HepG2 (cell line): ENCODE measurements at regions not wholly inside any gene's neighbourhood (a gene's known extent, or its start where the extent isn't known, plus 50 kb on each side); places are given as distances from the start of the nearest gene placed in this dataset.

ENCODE experiments used
- ATAC-seq: fragments of 200-7000 bp; cut with Tn5 transposase; 3 replicates; pipeline ENCODE4 v1.9.1; 2020; ENCODE audit warnings: mild to moderate bottlenecking, moderate library complexity
- BruUV-seq: library from RNA; stranded (reverse); fragments of 400-500 nt; replicated peaks from 2 replicates; lab custom pipeline; 2021; lab: Mats Ljungman, UMichigan
- CTCF ChIA-PET: fragments of 300-600 bp; formaldehyde crosslinking; extraction: SDS; loops from one replicate; lab custom pipeline; 2021; ENCODE audit warnings: low total read pairs, inconsistent platforms, low intra/inter-chr PET ratio; lab: Yijun Ruan, JAX
- POLR2A ChIA-PET: fragments of 350-600 bp; sonication (Branson Sonifier 250); formaldehyde crosslinking; loops from one replicate; lab custom pipeline; 2020; ENCODE audit warnings: antibody characterized with exemption, inconsistent platforms; lab: Yijun Ruan, JAX
- DNase-seq: peaks from one replicate; pipeline ENCODE4 v3.0.0-alpha.2; 2015; ENCODE audit warnings: low spot score
- FAIRE-seq: peaks from 3 replicates; lab custom pipeline; 2011; peaks lifted over from hg19 to GRCh38; lab: Jason Lieb, UNC
- H2AFZ ChIP-seq: one replicate; pipeline ENCODE4 v1.6.1; 2011; ENCODE audit warnings: low read length, inconsistent platforms
- H3K27ac ChIP-seq: fragments of 300-600 bp; 3 replicates; pipeline ENCODE4 v1.8.0; 2011; ENCODE audit warnings: mixed run types, mild to moderate bottlenecking, mixed read lengths, low read length, inconsistent platforms; ENCODE audit not compliant: insufficient read depth; ENCODE audit errors: extremely low read length
- H3K27me3 ChIP-seq, 2 experiments: fragments of 200-600 bp in 1 of 2; 2 replicates in 1 of 2; 3 replicates in 1 of 2; pipeline versions ENCODE4 v1.6.0 to v1.8.0; 2011; ENCODE audit warnings: low read length in 2 of 2, mild to moderate bottlenecking in 2 of 2, moderate library complexity in 2 of 2, inconsistent platforms in 1 of 2; ENCODE audit not compliant: insufficient read depth in 2 of 2, control insufficient read depth in 1 of 2
- H3K36me3 ChIP-seq, 2 experiments: fragments of 200-600 bp in 1 of 2; replicated peaks in 1 of 2; 2 replicates in 1 of 2; 3 replicates in 1 of 2; pipeline versions ENCODE4 v1.5.1 to v1.8.0; 2011; ENCODE audit warnings: low read length in 2 of 2, inconsistent platforms in 1 of 2; ENCODE audit not compliant: insufficient read depth in 2 of 2, control insufficient read depth in 1 of 2
- H3K4me1 ChIP-seq: 2 replicates; pipeline ENCODE4 v1.5.1; 2012; ENCODE audit warnings: low read length, inconsistent platforms; ENCODE audit not compliant: insufficient read depth
- H3K4me2 ChIP-seq: 2 replicates; pipeline ENCODE4 v1.6.0; 2011; ENCODE audit warnings: low read depth, low read length, inconsistent platforms
- H3K4me3 ChIP-seq, 3 experiments: fragments of 200-600 bp in 1 of 3; sonication (generic), shearing (Covaris generic) in 1 of 3; replicated peaks in 1 of 3; 2 replicates each; pipeline ENCODE4 v1.5.1; 2011 to 2016; ENCODE audit warnings: low read length in 3 of 3, inconsistent platforms in 2 of 3, low read depth in 2 of 3, mild to moderate bottlenecking in 2 of 3, control low read depth in 1 of 3, mixed read lengths in 1 of 3; ENCODE audit not compliant: insufficient read depth in 1 of 3
- H3K79me2 ChIP-seq: one replicate; pipeline ENCODE4 v1.6.1; 2011; ENCODE audit warnings: low read length, inconsistent platforms; ENCODE audit not compliant: insufficient read depth
- H3K9ac ChIP-seq: 2 replicates; pipeline ENCODE4 v1.6.0; 2011; ENCODE audit warnings: mild to moderate bottlenecking, low read depth, low read length, inconsistent platforms; ENCODE audit not compliant: insufficient read depth
- H3K9me3 ChIP-seq: 2 replicates; pipeline ENCODE4 v1.5.1; 2012; ENCODE audit warnings: mild to moderate bottlenecking, low read length
- H4K20me1 ChIP-seq: 2 replicates; pipeline ENCODE4 v1.6.0; 2011; ENCODE audit warnings: inconsistent platforms, mild to moderate bottlenecking, low read length, moderate library complexity; ENCODE audit not compliant: insufficient read depth
- HNRNPUL1 ChIP-seq: fragments of 200-400 bp; formaldehyde crosslinking; IDR thresholded peaks from 2 replicates; pipeline ENCODE4 v1.6.1; 2017; ENCODE audit warnings: low read depth, mild to moderate bottlenecking, low read length, moderate library complexity
- KDM2A ChIP-seq: sonication (generic); formaldehyde crosslinking; IDR thresholded peaks from 2 replicates; pipeline ENCODE4 v1.4.0; 2020; ENCODE audit warnings: low read depth, missing genetic modification reagents, borderline replicate concordance
- NONO ChIP-seq, 2 experiments: fragments of 450-650 bp in 1 of 2; sonication (generic) in 1 of 2; formaldehyde crosslinking in 1 of 2; IDR thresholded peaks in 1 of 2; conservative IDR thresholded peaks in 1 of 2; 2 replicates each; pipeline versions ENCODE4 v1.6.1 to v1.8.0; 2017 to 2022; ENCODE audit warnings: mild to moderate bottlenecking in 1 of 2, missing genetic modification reagents in 1 of 2, moderate library complexity in 1 of 2
- SMC3 ChIP-seq: IDR thresholded peaks from 2 replicates; pipeline ENCODE4 v1.6.1; 2011; ENCODE audit warnings: low read length, improper control_type of control experiment
- SNAI1 ChIP-seq: sonication (generic); formaldehyde crosslinking; IDR thresholded peaks from 2 replicates; pipeline ENCODE4 v1.5.0; 2020; ENCODE audit warnings: mild to moderate bottlenecking, missing genetic modification reagents, borderline replicate concordance
- STAG1 ChIP-seq: sonication (generic); formaldehyde crosslinking; IDR thresholded peaks from 2 replicates; pipeline ENCODE4 v1.4.0; 2020; ENCODE audit warnings: missing genetic modification reagents
- ZNF441 ChIP-seq: sonication (generic); formaldehyde crosslinking; IDR thresholded peaks from 2 replicates; pipeline ENCODE4 v1.7.0; 2021; ENCODE audit warnings: missing genetic modification reagents, borderline replicate concordance
- ZNF605 ChIP-seq: sonication (generic); formaldehyde crosslinking; IDR thresholded peaks from 2 replicates; pipeline ENCODE4 v1.8.0; 2022; ENCODE audit warnings: mild to moderate bottlenecking, missing genetic modification reagents
- WGBS: methylation state at CpG from one replicate; pipeline ENCODE4 v1.1.6; 2017; ENCODE audit warnings: low lambda C conversion rate; 5-methylcytosine and 5-hydroxymethylcytosine counted together
- in situ Hi-C: cut with HindIII; loops from 2 replicates; pipeline ENCODE4 v1.10.0; 2017; ENCODE audit warnings: low pct_unique_long_range_greater_than_20kb; ENCODE audit not compliant: extremely low pct_ligation_motif_present
- intact Hi-C: fragments of 100-400 bp; cut with micrococcal nuclease; formaldehyde crosslinking; loops from one replicate; pipeline ENCODE4 v1.10.0; 2022; ENCODE audit not compliant: unreplicated experiment
- TF ChIP-seq, protein P1 (sequence below): sonication (generic); formaldehyde crosslinking; IDR thresholded peaks from 2 replicates; pipeline ENCODE4 v1.4.0; 2020; ENCODE audit warnings: missing genetic modification reagents
- TF ChIP-seq, protein P2 (sequence below): sonication (generic); formaldehyde crosslinking; IDR thresholded peaks from 2 replicates; pipeline ENCODE4 v1.5.0; 2020; ENCODE audit warnings: mild to moderate bottlenecking, missing genetic modification reagents, moderate library complexity

DNA sequence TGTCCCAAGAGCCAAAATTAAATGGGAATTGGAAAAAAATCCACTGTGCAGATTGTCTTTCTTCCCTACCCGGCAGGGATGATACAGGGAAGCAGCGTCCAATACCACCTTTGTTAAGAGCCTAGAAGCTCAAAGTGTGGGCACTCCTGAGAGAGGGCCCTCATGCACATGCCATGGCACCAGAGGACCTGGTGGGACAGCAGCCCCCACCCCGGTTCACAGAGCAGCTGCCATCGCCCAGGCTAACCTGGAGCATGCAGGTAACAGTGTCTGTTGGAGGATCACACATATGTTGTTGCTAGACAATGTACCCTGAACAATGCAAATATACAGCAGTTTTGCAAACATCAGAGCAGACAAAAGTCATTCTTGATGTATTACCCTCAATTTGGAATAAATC is 206.5 kb downstream of the TJP1 start:
- WGBS = 23% methylated on average over 2 of the region's 4 CpGs
- FAIRE-seq = no peak
- in situ Hi-C loops (no loop called here), intact Hi-C loops (no loop called here)
- ChIA-PET CTCF (no interaction called here), POLR2A (no interaction called here)
- DNase-seq = no peak
- no peaks in the 10 kb centered on the region for H3K36me3 ChIP-seq
- no peaks in the 10 kb centered on the region for H4K20me1 ChIP-seq
- H2AFZ ChIP-seq = no peak overlapping the region
- H3K27ac ChIP-seq = no peak overlapping the region
- ATAC-seq = no peak
- no peaks in the 10 kb centered on the region for H3K9me3 ChIP-seq
- no peak overlapping the region for H3K4me2 ChIP-seq
- no TSS peak for BruUV-seq
- no peak overlapping the region for H3K4me3 ChIP-seq
- no peak for TF ChIP-seq ZNF441 (CRISPR knock-in tag)
- TF ChIP-seq, all 625 proteins: peak for 0
- Histone ChIP-seq H3K9ac (no peak overlapping the region), H3K79me2 (no peaks in the 10 kb centered on the region), H3K27me3 (peaks cover 1 to 4% of the 10 kb centered on the region in 2 experiments; a peak in 3 of 5 replicates), H3K4me1 (no peaks in the 10 kb centered on the region)

DNA sequence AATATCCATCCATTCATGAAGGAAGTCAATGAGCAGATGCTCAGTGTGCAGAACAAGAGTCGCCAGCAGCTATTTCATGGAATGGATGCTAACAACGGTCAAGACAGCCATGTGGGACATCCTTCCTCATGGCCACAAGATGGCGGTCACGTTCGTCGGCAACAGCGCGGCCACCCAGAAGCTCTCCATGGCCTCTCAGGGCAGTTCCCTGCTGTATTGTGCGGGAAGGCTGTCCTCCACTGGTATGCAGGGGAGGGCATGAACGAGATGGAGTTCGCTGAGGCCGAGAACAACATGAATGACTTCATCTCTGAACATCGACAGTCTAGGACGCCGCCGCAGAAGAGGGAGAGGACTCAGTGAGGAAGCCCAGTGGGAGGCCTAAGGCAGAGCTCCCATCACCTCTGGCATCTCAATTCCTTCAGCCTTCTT is 208.3 kb downstream of the TJP1 start:
- no peak for FAIRE-seq
- 38% methylated on average over 8 of the region's 16 CpGs for WGBS
- no peaks in the 10 kb centered on the region for H4K20me1 ChIP-seq
- ATAC-seq = peak; percentile 97
- TF ChIP-seq, protein P1, sequence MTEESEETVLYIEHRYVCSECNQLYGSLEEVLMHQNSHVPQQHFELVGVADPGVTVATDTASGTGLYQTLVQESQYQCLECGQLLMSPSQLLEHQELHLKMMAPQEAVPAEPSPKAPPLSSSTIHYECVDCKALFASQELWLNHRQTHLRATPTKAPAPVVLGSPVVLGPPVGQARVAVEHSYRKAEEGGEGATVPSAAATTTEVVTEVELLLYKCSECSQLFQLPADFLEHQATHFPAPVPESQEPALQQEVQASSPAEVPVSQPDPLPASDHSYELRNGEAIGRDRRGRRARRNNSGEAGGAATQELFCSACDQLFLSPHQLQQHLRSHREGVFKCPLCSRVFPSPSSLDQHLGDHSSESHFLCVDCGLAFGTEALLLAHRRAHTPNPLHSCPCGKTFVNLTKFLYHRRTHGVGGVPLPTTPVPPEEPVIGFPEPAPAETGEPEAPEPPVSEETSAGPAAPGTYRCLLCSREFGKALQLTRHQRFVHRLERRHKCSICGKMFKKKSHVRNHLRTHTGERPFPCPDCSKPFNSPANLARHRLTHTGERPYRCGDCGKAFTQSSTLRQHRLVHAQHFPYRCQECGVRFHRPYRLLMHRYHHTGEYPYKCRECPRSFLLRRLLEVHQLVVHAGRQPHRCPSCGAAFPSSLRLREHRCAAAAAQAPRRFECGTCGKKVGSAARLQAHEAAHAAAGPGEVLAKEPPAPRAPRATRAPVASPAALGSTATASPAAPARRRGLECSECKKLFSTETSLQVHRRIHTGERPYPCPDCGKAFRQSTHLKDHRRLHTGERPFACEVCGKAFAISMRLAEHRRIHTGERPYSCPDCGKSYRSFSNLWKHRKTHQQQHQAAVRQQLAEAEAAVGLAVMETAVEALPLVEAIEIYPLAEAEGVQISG (CRISPR knock-in tag) = 0 out of 2 replicates have a peak, but pooled peaks have one; percentile 12
- TF ChIP-seq KDM2A (CRISPR knock-in tag) (peak; percentile 30; the same call in 1 of the 2 replicates), NONO (IDR thresholded peaks at IDR 0.05) (no peak), NONO (CRISPR knock-in tag; conservative IDR thresholded peaks at IDR 0.05) (no peak), STAG1 (peak; percentile 74), HNRNPUL1 (no peak), SMC3 (peak; percentile 37; the same call in 1 of the 2 replicates), SNAI1 (CRISPR knock-in tag) (no peak), ZNF605 (no peak)
- TF ChIP-seq, protein P2, sequence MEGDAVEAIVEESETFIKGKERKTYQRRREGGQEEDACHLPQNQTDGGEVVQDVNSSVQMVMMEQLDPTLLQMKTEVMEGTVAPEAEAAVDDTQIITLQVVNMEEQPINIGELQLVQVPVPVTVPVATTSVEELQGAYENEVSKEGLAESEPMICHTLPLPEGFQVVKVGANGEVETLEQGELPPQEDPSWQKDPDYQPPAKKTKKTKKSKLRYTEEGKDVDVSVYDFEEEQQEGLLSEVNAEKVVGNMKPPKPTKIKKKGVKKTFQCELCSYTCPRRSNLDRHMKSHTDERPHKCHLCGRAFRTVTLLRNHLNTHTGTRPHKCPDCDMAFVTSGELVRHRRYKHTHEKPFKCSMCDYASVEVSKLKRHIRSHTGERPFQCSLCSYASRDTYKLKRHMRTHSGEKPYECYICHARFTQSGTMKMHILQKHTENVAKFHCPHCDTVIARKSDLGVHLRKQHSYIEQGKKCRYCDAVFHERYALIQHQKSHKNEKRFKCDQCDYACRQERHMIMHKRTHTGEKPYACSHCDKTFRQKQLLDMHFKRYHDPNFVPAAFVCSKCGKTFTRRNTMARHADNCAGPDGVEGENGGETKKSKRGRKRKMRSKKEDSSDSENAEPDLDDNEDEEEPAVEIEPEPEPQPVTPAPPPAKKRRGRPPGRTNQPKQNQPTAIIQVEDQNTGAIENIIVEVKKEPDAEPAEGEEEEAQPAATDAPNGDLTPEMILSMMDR (CRISPR knock-in tag) = peak; percentile 77
- H3K36me3 ChIP-seq = no peaks in the 10 kb centered on the region
- in situ Hi-C loops = no loop called here
- H3K9ac ChIP-seq = no peak overlapping the region
- ChIA-PET POLR2A (no interaction called here), CTCF (interaction anchor here (1.1 kb wide), 1 partner anchor 461 kb away, joined by 5 read pairs; no protein-coding TSS in a partner anchor)
- H3K79me2 ChIP-seq = no peaks in the 10 kb centered on the region
- peaks cover 1 to 4% of the 10 kb centered on the region in 2 experiments; a peak in 3 of 5 replicates for H3K27me3 ChIP-seq
- H3K9me3 ChIP-seq = no peaks in the 10 kb centered on the region
- H3K27ac ChIP-seq = no peak overlapping the region
- intact Hi-C loops = no loop called here
- H3K4me1 ChIP-seq = no peaks in the 10 kb centered on the region
- H3K4me2 ChIP-seq = no peak overlapping the region
- H3K4me3 ChIP-seq = no peak overlapping the region
- DNase-seq = peak; percentile 29
- H2AFZ ChIP-seq = no peak overlapping the region
- no TSS peak for BruUV-seq
